Fibroblast of peridontal ligament (primary cell): ENCODE measurements at regions not wholly inside any gene's neighbourhood (a gene's known extent, or its start where the extent isn't known, plus 50 kb on each side); places are given as distances from the start of the nearest gene placed in this dataset.

Experiments
- DNase-seq: peaks from one replicate; pipeline ENCODE4 v3.0.0-alpha.2; 2010; ENCODE audit errors: extremely low read depth

DNA sequence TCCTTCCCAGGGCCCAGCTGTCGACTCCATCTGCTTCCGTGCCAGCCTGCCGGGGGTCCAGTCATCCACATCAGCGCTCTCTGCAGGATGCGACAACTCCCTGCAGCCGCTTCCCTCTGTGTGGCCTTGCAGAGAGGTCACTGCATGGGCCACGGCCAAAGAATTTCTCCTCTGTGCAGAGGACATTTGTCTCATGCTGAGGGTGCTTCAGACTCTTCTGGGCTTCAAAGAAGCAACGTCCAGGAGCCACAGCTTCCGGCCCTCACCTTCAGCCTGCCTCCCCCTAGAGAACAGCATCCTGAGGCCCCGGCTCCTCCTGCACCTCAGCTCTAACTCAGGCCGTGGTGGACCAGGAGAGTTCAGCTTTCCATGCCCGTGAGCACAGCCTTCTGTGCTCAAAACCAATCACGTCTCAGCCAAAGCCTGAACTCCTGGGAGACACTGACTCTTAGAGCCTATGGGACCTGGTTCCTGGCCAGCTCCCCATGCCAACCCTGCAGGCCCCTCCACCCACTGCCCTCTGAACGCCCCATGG, 258.9 kb downstream of the BRD1 start:
- DNase-seq, result no peak

DNA sequence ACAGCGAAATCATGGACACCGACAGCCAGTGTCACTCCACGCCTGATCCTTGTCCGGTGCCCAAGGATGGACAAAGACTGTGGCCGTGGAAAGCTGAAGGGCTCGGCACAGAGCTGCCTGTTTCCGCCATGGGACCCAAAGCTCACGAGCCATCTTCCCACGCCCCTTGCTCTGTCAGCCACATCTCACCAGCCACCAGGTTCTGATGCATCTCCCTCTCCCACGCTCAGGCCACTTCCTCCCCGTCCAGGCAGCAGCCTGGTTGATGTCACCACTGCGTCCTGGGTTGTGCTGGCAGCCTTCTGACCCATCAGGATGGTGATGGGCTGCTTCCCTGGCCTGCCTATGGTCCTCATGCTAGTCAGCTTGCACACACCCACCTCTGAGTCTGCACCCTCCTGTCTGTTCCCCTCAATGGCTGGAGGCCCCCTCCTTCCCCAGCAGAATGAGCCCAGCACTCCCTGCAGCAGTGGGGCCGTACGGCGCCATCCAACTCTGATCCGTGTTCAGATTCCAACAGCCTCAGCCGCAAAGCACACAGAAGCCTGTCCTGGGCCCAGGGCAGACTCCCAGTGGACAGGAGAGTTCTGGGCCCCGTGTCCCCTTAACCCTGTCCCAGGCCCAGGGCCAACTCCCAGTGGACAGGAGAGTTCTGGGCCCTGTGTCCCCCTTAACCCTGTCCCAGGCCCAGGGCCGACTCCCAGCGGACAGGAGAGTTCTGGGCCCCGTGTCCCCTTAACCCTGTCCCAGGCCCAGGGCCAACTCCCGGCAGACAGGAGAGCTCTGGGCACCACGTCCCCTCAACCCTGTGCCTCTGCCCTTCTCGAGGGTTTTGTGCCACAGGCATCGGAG, 259.5 kb downstream of the BRD1 start:
- DNase-seq, result no peak

DNA sequence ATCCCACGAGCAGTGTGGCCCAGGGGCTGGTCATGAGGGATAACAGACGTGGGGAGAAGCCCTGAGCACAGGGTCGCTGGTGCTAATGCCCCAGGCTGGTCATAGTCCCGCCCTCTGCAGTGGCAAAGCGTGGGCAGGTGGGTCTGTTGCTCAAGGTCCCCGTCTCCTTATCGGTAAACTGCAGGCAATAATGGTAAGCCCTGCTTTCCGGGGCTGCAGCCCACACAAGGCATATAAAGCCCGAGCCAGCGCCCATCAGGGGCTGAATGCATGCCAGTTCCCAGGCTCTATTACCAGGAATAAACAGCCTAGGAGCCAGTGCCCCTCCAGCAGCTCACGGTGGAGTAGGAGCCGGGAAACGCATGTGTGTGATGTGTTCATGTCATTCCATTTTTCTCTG, 261.0 kb downstream of the BRD1 start:
- DNase-seq, result no peak

DNA sequence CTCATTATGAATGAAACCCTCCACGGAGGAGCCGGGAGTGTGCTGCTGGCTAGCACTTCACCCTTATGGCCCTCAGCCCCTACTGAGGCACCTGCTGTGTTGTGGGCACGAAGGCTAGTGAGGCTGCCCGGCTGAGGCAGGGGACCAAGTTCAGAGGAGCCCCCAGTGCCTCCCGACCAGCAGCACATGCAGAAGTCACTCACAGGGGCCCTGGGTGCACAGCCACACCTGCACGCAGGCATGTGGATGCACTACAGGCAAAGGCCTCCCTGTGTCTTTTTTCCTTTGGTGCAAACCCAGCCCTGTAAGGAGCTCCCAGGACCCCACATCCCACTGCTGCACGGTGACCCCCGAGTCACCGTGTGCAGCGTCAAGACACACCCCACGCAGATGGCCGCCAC, 261.5 kb downstream of the BRD1 start:
- no peak for DNase-seq

DNA sequence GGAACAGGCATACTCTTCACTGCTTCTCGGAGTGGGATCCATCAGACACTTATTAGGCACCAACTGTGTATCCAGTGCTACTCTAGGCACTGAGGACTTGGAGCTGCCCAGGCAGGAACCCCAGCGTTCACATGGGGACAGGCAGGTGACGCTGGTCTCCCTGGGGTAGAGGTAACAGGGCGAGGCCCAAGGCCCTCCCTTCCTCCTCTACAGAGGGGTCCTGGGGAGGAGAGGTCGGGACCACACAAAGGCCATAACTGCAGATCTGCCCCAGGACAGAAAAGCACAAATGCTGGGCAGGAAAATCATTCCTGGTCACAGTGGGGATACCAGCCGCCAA, 262.2 kb downstream of the BRD1 start:
- DNase-seq, result no peak

DNA sequence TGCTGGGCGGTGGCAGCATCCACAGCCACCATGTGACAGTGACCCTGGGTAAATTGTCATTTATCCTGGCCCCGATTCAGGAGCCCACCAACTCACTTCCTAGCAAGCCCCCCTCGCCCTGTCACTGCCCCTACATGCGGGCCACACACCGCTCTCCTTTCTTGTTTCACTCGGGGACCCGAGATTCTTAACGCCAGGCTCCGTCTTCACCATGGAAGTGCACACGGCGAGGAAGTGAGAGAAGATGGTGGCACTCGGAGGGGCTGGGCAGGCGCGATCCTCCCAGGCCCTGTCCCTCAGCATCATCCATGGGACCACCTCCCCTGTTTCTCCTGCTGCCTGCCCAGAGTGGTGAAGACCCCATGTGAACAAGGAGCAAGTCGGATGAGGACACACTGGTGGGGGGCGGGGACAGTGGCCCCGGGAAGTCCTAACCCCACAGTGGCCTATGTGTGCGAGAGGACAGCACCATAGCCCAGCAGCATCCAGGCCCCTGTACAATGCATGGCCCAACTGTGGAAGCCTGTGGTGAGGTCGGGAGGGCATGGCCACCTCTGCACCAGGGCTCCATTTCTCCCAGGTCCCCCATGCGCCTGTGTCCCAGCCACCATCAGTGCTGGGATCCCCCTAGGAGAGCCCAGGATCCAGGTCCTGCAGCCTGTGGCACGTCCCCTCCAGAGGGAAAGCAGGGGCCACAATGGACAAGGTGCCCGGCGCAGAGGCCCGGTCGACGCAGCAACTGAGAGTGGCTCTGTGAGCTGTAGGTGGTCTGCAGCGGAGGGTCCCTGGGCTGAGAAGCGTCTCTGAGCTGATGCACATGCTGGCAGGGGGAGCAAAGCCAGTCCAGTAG, 262.8 kb downstream of the BRD1 start:
- DNase-seq, result no peak

DNA sequence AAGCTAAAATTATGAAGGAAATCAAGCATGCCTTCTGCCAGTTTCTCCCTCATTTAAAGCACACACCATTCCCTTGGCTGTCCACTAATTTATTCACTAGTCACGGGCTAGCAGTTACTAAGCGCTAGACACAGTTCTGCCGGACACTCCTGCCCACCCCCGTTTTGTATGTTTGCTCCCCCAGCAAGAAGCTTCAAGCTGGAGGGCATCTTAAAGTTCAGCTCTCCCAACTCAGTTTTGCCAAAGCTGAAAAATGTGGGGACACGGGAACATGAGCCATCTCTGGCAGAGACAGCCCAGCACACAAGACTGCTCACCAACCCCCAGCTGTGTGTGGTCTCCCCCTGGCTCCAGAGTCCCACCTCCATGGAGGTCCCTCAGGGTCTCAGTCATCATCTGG, 263.6 kb downstream of the BRD1 start:
- DNase-seq, result no peak

DNA sequence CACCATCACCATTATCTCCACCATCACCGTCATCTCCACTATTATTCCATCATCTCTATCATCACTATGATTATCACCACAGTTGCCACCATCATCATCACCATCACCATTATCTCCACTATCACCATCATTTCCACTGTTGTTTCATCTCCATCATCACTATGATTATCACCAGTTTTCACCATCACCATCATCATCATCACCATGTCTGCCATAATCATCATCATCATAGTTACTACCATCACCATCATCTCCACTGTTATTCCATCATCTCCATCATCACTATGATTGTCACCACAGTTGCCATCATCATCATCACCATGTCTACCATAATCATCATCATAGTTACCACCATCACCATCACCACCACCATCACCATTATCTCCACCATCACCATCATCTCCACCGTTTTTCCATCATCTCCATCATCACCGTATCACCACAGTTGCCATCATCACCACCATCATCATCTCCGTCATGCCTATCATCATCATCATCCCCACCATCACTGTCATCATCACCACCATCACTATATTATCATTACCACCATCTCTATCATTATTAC, 264.9 kb downstream of the BRD1 start:
- no peak for DNase-seq

DNA sequence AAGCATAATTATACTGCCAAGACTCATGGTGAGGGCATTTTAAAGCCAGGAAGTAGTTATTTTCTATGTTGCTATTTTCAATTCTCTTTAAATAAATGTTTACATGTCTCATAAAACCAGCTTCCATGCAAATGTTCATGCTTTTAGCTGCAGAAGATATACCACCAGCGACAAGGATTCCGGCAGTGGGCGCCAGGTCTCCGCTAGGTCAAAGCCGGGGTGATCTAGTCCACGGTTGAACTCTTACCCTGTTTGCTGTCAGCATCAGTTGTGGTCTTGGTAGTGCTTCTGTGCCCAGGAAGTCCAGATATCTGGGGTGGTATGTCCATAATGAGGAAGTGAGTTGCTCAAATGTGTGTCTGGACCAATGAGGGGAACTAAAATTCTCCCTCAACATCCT, 265.7 kb downstream of the BRD1 start:
- no peak for DNase-seq

DNA sequence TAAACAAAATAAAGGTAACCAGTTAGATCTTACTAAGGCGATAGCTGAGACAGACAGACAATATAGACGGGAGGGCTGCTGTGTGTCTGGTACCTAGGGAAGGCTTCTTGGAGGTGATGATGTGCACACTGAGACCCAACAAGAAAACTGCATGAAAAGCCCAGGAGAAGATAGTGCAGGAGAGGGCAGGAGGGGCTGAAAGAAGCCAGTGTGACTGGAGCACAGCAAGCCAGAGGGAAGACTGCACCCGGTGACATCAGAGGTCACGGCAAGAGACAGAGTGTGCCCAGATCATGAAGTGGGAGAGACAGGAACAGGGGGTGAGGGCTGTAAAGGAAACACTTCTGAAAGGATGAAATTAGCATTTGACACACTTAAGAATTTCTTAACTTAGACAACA, 266.3 kb downstream of the BRD1 start:
- no peak for DNase-seq

DNA sequence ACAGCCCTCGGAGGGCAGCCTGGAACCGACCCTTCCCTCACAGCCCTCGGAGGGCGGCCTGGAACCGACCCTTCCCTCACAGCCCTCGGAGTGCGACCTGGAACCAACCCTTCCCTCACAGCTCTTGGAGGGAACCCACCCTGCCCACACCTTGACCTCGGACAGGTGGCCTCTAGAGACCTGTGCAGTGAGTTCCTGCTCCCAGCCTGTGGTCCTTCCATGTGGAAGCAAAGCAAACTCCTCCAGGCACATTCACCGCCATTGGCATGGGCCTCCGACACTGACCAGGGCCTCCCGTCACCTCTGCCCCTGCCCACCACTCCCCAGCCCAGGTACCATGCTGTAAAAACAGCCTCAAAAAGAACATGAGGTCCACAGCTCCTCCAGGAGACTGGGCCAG, 272.1 kb downstream of the BRD1 start:
- DNase-seq, result no peak

DNA sequence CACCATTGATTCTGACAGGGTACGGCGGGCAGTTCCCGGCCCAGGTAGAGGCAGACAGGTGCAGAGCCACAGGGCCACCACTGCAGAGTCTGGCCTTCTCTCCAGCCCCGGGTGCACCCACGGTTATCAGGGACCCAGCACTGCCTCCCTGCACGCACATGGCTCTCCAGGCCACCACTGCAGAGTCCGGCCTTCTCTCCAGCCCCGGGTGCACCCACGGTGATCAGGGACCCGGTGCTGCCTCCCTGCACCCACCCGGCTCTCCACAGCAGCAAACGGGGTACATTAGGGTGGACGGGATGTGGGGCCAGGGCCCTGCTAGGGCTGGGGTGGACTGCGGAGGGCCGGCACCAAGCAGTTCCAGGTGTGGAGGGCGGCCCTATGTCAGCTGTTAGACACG, 272.9 kb downstream of the BRD1 start:
- DNase-seq, result no peak

DNA sequence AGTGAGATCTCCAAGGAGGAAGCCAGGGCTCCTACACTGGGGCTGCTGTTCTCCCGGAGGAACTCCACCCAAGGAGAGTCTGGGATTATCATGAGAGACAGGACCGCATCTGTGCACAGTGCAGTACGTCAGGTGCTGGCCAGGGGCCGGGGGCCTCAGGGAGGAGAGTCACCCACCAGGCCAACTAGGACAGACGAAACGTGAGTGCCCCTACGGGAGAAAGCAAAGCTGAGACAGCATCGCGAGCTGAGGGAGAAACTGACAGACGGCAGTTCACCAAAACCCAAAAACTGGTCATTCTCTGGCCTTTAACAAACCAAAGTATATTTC, 273.4 kb downstream of the BRD1 start:
- DNase-seq, result no peak

DNA sequence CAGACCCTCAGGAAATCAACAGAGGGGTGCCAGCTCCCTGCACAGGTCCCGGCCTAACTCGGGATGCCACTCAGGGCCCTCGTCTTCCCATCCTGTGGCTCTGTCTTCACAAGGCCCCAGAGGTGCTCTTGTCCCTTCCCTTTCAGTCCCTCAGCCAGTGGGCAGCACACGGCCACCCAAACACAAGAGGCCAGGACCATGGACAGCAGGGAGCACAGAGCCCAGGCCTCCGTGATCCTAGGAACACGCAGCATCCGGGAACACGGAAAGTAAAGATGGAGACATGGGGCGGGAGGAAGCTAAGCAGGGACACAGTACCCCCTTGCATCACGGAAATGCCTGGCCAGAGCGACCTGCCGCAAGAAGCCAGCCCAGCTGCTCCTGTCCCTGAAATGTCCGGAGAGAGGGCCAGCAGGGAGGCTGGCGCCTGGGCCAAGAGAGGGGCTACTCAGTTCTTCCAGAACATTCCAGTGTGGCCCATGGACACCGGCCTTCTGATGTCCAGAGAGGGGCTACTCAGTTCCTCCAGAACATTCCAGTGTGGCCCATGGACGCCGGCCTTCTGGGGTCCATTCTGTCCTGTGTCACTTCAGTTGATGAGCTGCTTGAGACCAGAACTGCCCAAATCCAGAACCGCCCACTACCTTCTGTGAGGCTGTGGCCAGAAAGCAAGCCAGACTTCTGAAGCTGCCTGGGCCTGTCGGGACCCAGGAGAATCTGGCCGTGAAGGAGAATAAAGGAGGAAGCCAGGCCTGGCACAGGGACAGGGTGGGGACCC, 274.0 kb downstream of the BRD1 start:
- no peak for DNase-seq

DNA sequence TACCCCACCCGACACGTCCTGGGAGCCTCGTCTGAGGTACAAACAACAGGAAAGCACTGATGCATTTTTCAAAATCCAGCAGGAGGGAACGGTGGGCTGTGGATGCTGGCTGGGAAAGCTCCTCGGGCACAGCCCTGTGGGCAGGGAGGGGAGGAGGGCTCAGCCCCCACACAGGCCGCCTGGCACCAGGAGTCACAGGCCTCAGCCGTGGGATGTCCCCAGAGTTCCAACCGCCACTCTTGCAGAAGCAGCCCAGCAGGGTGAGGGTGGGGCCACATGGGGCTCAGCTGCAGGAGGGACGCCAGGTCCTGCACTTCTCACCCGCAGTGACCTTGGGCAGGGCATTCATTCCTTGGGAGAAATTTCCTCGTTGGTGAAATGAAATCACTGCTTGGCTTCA, 274.6 kb downstream of the BRD1 start:
- DNase-seq, result no peak

DNA sequence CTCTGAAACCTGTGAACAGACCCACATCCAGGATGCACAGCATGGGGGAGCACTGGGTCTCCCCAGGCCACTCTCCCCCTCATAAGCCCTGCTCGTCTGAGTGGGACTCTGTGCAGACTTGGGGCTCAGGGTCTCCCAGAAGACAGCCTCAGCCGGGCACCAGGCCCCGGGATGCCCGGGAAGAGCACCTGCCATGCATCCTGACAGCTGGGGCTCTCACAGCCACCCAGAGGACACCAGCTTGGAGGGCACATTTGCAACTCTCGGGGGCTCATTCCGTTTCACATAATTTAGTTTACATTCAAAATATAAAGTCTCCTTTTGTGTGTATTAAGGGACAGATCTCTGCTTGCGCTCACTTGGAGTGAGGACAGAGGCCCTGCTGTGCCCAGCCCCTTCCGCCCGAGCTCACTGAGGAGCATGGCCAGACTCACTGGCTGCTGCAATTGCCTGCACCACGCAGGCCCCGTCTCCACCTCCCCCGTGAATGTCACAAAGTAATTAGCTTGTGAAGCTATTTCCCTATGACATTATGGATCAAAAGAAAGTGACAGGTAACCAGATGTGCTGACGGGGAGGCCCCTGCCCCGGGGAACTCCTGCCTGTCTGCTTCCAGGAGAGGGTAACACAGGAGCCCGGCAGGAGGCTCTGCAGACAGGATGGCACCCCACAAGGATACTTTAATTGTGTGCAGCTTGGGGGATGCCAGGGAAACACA, 275.6 kb downstream of the BRD1 start:
- DNase-seq, result no peak

DNA sequence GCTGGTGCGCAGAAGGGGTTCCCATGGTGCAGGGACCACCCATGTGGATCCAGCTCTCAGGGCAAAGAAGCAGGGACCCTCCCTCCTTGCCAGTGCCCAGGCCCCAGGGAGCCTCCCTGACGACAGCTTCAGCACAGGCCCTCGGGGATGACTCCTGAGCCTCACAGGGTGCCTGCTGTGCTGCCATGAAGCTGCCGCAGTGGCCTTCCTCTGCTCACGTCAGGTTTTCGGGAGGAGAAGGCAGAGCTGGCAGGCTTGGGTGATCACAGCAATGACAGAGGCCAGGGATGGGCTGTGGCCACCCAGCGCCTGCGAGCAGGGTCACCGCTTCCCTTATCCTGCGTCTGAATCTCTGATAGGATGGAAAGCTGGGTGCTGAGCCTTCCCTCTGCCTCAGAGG, 276.2 kb downstream of the BRD1 start:
- no peak for DNase-seq

DNA sequence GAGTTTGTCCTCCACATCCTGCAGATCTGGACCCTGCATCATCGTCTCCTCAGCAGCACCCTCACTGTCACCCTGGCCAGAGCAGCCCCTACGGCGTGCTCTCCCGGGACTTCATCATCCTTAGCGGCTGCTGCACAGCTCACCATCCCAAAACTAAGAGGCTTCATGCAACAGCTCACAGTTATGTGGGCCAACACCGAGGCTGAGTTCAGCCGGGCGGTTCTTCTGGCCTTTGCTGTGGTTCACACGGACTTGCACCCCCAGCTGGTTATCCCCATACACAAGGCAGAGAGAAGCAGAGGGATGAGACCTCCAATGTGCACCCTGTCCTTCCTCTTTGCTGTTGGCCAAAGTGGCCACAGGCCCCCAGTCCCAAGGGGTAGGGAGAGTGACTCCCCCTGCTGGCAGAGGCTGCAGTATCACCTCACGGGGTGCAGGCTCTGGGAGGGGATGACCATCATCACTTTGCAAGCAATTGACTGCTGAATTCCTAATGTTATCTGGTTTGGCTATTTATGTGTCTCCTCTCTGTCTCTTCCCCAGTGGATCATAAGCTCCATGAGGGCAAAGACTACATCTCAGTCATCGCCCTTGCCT, 276.8 kb downstream of the BRD1 start:
- no peak for DNase-seq

DNA sequence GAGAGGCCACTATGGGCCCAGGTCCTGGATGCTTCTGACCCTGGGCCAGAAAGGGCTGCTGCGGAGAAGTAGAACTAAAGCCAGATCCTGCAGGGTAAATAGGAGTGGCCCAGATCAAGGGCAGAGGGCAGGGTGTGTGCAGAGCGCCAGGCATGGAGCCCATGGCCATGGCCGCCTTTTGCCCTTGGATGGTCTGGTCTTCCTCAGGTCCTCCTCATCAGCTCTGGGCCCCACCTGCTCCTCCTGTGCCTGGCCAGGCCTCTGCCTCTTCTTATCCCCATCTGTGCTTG, 277.6 kb downstream of the BRD1 start:
- DNase-seq, result no peak

DNA sequence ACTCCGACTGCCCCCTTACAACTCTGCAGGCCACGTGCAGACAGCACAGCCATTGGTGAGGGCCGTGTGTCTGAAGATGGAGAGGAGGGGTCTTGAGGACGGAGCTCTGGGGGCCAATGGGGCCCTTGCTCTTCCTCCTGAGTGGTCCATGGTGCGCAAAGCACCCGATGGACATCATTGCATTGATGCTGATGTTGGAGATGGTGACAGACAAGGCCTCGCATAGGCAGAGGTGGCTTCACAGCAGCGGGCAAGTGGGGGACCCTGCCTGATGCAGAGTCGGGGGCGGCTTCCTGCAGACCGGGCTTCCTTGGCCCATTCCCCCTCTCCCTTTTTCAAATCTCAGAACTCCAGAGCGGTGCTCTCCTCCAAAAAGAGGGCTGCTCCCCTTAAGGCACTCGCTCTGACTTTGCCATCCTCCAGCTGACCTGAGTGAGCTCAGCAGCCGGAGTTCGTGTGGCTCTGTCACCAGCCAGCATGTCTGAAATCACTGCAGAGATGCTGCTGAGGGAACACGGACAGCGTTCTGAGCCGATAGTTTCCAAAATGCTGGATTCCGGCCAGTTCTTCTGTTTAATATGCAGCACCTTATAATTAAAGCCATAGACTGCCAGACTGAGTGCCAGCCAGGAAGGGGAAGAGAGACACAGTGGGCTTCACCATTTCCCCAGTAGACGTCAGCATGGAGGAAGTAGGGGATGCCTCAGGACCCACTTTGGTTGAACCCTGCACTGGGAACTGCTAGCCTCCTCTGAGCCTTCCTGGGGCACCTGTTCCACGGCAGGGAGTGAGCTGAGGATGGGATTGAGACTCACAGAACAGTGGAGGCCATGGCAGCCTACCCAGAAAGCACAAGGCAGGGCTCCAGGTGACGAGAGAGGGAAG, 278.2 kb downstream of the BRD1 start:
- no peak for DNase-seq
